Liver (tissue), 8 donors: ENCODE measurements at regions not wholly inside any gene's neighbourhood (a gene's known extent, or its start where the extent isn't known, plus 50 kb on each side); places are given as distances from the start of the nearest gene placed in this dataset.
"Not testable (repeated sequence)": the region's sequence is repeated elsewhere in the genome, so short reads cannot be mapped to it uniquely, and the experiment has no call there.

Experiments
- DNase-seq: peaks from one replicate; pipeline ENCODE4 v3.0.0-alpha.2; 2017; ENCODE audit warnings: low spot score
- H3K27ac ChIP-seq, 2 donors: one replicate each; pipeline ENCODE4 v1.7.0; 2013; ENCODE audit warnings: inconsistent platforms in 2 of 2, low read length in 2 of 2, control low read depth in 1 of 2, low read depth in 1 of 2, mild to moderate bottlenecking in 1 of 2
- H3K27me3 ChIP-seq, 4 donors: one replicate each; pipeline versions ENCODE4 v1.6.1 to v1.7.0; 2013; ENCODE audit warnings: low read length in 3 of 4, inconsistent platforms in 1 of 4, mild to moderate bottlenecking in 1 of 4, moderate library complexity in 1 of 4; ENCODE audit not compliant: control insufficient read depth in 4 of 4, insufficient read depth in 4 of 4
- H3K36me3 ChIP-seq, 4 donors: one replicate each; pipeline versions ENCODE4 v1.6.1 to v1.7.0; 2013; ENCODE audit warnings: low read length in 3 of 4, mild to moderate bottlenecking in 3 of 4, low read depth in 1 of 4, moderate library complexity in 1 of 4; ENCODE audit not compliant: control insufficient read depth in 4 of 4, insufficient read depth in 3 of 4
- H3K4me1 ChIP-seq, 4 donors: one replicate each; pipeline versions ENCODE4 v1.6.1 to v1.7.0; 2013; ENCODE audit warnings: low read length in 3 of 4, mild to moderate bottlenecking in 3 of 4, moderate library complexity in 1 of 4; ENCODE audit not compliant: control insufficient read depth in 4 of 4, insufficient read depth in 4 of 4
- H3K4me3 ChIP-seq, 3 donors: one replicate each; pipeline versions ENCODE4 v1.6.1 to v1.7.0; 2013; ENCODE audit warnings: low read length in 3 of 3, control low read depth in 1 of 3, low read depth in 1 of 3, mild to moderate bottlenecking in 1 of 3
- H3K9ac ChIP-seq, 2 donors: one replicate each; pipeline ENCODE4 v1.7.0; 2013; ENCODE audit warnings: low read length in 2 of 2, mild to moderate bottlenecking in 2 of 2, moderate library complexity in 2 of 2, control low read depth in 1 of 2, low read depth in 1 of 2
- H3K9me3 ChIP-seq, 4 donors: one replicate each; pipeline versions ENCODE4 v1.6.1 to v1.7.0; 2013; ENCODE audit warnings: low read length in 3 of 4; ENCODE audit not compliant: control insufficient read depth in 4 of 4
- ATF3 ChIP-seq: IDR thresholded peaks from 2 replicates; pipeline ENCODE4 v1.6.1; 2016; ENCODE audit warnings: antibody characterized with exemption
- CTCF ChIP-seq: fragments of 150-350 bp; IDR thresholded peaks from 2 replicates; pipeline ENCODE4 v1.5.1; 2017; ENCODE audit warnings: improper control_type of control experiment, low read depth, low read length; ENCODE audit not compliant: missing input control
- EGR1 ChIP-seq, 2 donors: IDR thresholded peaks; 2 replicates each; pipeline ENCODE4 v1.6.1; 2016 to 2018; ENCODE audit warnings: antibody characterized with exemption in 2 of 2, low read depth in 2 of 2
- FOXA1 ChIP-seq: IDR thresholded peaks from 2 replicates; pipeline ENCODE4 v1.6.1; 2016; ENCODE audit warnings: antibody characterized with exemption
- FOXA2 ChIP-seq: IDR thresholded peaks from 2 replicates; pipeline ENCODE4 v1.6.1; 2016; ENCODE audit warnings: antibody characterized with exemption
- GABPA ChIP-seq, 2 donors: IDR thresholded peaks in 1 of 2; conservative IDR thresholded peaks in 1 of 2; 2 replicates each; pipeline ENCODE4 v1.6.1; 2016; ENCODE audit warnings: antibody characterized with exemption in 2 of 2, mild to moderate bottlenecking in 1 of 2, moderate library complexity in 1 of 2
- HNF4A ChIP-seq, 2 donors: conservative IDR thresholded peaks; 2 replicates each; pipeline ENCODE4 v1.6.1; 2016; ENCODE audit warnings: antibody characterized with exemption in 2 of 2, mild to moderate bottlenecking in 2 of 2
- HNF4G ChIP-seq: IDR thresholded peaks from 2 replicates; pipeline ENCODE4 v1.6.1; 2016; ENCODE audit warnings: antibody characterized with exemption
- JUND ChIP-seq, 2 donors: IDR thresholded peaks; 2 replicates each; pipeline ENCODE4 v1.6.1; 2016; ENCODE audit warnings: antibody characterized with exemption in 2 of 2
- MAX ChIP-seq: IDR thresholded peaks from 2 replicates; pipeline ENCODE4 v1.6.1; 2016; ENCODE audit warnings: antibody characterized with exemption
- NR2F2 ChIP-seq: IDR thresholded peaks from 2 replicates; pipeline ENCODE4 v1.6.1; 2016; ENCODE audit warnings: antibody characterized with exemption
- RAD21 ChIP-seq, 2 donors: IDR thresholded peaks; 2 replicates each; pipeline ENCODE4 v1.6.1; 2016; ENCODE audit warnings: antibody characterized with exemption in 2 of 2, mild to moderate bottlenecking in 2 of 2
- REST ChIP-seq: IDR thresholded peaks from 2 replicates; pipeline ENCODE4 v1.6.1; 2016; ENCODE audit warnings: antibody characterized with exemption, mild to moderate bottlenecking
- RXRA ChIP-seq, 2 donors: IDR thresholded peaks; 2 replicates each; pipeline ENCODE4 v1.6.1; 2017 to 2018; ENCODE audit warnings: antibody characterized with exemption in 2 of 2, mild to moderate bottlenecking in 1 of 2
- SP1 ChIP-seq: IDR thresholded peaks from 2 replicates; pipeline ENCODE4 v1.6.1; 2018; ENCODE audit warnings: antibody characterized with exemption, mild to moderate bottlenecking
- TAF1 ChIP-seq: conservative IDR thresholded peaks from 2 replicates; pipeline ENCODE4 v1.6.1; 2016; ENCODE audit warnings: antibody characterized with exemption, mild to moderate bottlenecking
- YY1 ChIP-seq: IDR thresholded peaks from 2 replicates; pipeline ENCODE4 v1.6.1; 2016; ENCODE audit warnings: antibody characterized with exemption, mild to moderate bottlenecking
- ZBTB33 ChIP-seq: IDR thresholded peaks from 2 replicates; pipeline ENCODE4 v1.6.1; 2016; ENCODE audit warnings: antibody characterized with exemption
- WGBS: extraction: QIAGEN DNeasy Blood & Tissue Kit; methylation state at CpG from one replicate; pipeline ENCODE4 v1.1.7; 2013; 5-methylcytosine and 5-hydroxymethylcytosine counted together
- donor health status: healthy.
- donor health status: healthy.
- donor health status: healthy.
- donor health status: healthy.
- donor health status: healthy.

- Histone ChIP-seq H3K9ac (no peak overlapping the region), H3K4me3 (no peak overlapping the region), H3K36me3 (no peaks in the 10 kb centered on the region), H3K9me3 (no peaks in the 10 kb centered on the region), H3K4me1 (peaks cover 5 to 10% (median 9%) of the 10 kb centered on the region in 4 donors), H3K27me3 (no peaks in the 10 kb centered on the region), H3K27ac (no peak overlapping the region)
- TF ChIP-seq GABPA (IDR thresholded peaks at IDR 0.05 in 1 of 2, conservative IDR thresholded peaks at IDR 0.05 in 1 of 2) = no peak
- no peak for TF ChIP-seq FOXA2
- TF ChIP-seq YY1 = no peak
- TF ChIP-seq RXRA (IDR thresholded peaks at IDR 0.05) = no peak
- TF ChIP-seq FOXA1 = no peak
- no peak for TF ChIP-seq ATF3
- 86% methylated on average over 3 of the region's 3 CpGs for WGBS
- DNase-seq = no peak
Measured at GRCh38 chr16:10255728-10256127, 73.5 kb upstream of the GRIN2A start.

GRCh38 chr16:10256784-10257641 lies 74.8 kb upstream of the GRIN2A start:
- peaks cover 5 to 10% (median 9%) of the 10 kb centered on the region in 4 donors for H3K4me1 ChIP-seq
- H3K27ac ChIP-seq = peak overlapping the region; percentile 69 to 71
- peak overlapping the region; percentile 12 to 30 for H3K9ac ChIP-seq
- no peaks in the 10 kb centered on the region for H3K27me3 ChIP-seq
- H3K4me3 ChIP-seq = peak overlapping the region; percentile 29 to 57 (median 43)
- no peaks in the 10 kb centered on the region for H3K36me3 ChIP-seq
- H3K9me3 ChIP-seq = no peaks in the 10 kb centered on the region
- DNase-seq = peak; percentile 62
- TF ChIP-seq CTCF = peak; percentile 86
- peak; percentile 30 for TF ChIP-seq REST
- no peak for TF ChIP-seq HNF4G
- TF ChIP-seq YY1 = peak; percentile 35
- TF ChIP-seq JUND (IDR thresholded peaks at IDR 0.05) = no peak
- no peak for TF ChIP-seq MAX
- TF ChIP-seq RXRA (IDR thresholded peaks at IDR 0.05) = peak in 1 of 2 donors; percentile 80
- no peak for TF ChIP-seq GABPA (IDR thresholded peaks at IDR 0.05 in 1 of 2, conservative IDR thresholded peaks at IDR 0.05 in 1 of 2)
- peak; percentile 88 for TF ChIP-seq RAD21 (IDR thresholded peaks at IDR 0.05)
- no peak for TF ChIP-seq NR2F2
- TF ChIP-seq TAF1 = no peak
- peak; percentile 84 for TF ChIP-seq FOXA2
- TF ChIP-seq SP1 = peak; percentile 71
- TF ChIP-seq ZBTB33 = peak; percentile 49
- peak; percentile 55 to 70 for TF ChIP-seq HNF4A (conservative IDR thresholded peaks at IDR 0.05)
- no peak for TF ChIP-seq ATF3
- peak; percentile 14 for TF ChIP-seq FOXA1
- TF ChIP-seq EGR1 (IDR thresholded peaks at IDR 0.05; ENCODE audit: low read depth in 2 of 2) = peak in 1 of 2 donors; percentile 10
- WGBS = 8% methylated on average over 17 of the region's 17 CpGs

GRCh38 chr16:10257642-10258251 lies 75.5 kb upstream of the GRIN2A start:
- H3K9ac ChIP-seq, H3K27me3 ChIP-seq, H3K4me3 ChIP-seq, DNase-seq, H3K36me3 ChIP-seq, H3K9me3 ChIP-seq: not testable (repeated sequence)
- Histone ChIP-seq H3K4me1 (peaks cover 7 to 14% (median 11%) of the 10 kb centered on the region in 4 donors), H3K27ac (peak overlapping the region; percentile 69 to 71)
- 68% methylated on average over 10 of the region's 10 CpGs for WGBS
